HG03066 (cell line): ENCODE measurements at regions not wholly inside any gene's neighbourhood (a gene's known extent, or its start where the extent isn't known, plus 50 kb on each side); places are given as distances from the start of the nearest gene placed in this dataset.
"Not testable (repeated sequence)": the region's sequence is repeated elsewhere in the genome, so short reads cannot be mapped to it uniquely, and the experiment has no call there.

ENCODE experiments used
- ATAC-seq: cut with Tn5 transposase; IDR thresholded peaks from one replicate; pipeline ENCODE4 v1.9.1; 2021; ENCODE audit warnings: low read depth; ENCODE audit not compliant: unreplicated experiment

DNA sequence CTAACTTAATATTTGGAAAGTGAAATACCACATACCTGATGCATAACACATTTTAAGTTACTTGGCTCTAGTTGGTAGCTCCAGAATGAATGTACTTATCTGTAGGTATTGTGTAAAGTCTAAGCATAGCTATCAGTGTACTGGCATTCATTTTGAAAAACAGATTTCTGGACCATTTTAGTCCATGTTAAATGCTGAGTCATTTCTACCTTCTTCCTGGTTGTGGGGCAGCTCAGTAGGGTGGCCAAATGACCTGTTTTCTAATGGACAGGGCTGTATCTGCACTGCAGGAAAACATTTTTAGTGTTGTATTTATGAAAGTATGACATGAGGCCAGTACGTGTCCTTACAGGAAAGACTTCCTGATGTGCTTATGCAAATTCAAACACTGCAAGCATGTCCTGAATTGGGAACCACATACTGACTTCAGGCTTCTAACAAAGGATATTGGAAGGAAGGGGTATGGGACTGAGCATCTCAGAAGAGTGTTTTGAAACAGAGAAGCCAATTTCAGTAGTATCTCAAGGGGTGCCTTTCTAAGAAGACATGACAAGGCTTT is 300.3 kb upstream of the B3GALT2 start:
- no peak for ATAC-seq

DNA sequence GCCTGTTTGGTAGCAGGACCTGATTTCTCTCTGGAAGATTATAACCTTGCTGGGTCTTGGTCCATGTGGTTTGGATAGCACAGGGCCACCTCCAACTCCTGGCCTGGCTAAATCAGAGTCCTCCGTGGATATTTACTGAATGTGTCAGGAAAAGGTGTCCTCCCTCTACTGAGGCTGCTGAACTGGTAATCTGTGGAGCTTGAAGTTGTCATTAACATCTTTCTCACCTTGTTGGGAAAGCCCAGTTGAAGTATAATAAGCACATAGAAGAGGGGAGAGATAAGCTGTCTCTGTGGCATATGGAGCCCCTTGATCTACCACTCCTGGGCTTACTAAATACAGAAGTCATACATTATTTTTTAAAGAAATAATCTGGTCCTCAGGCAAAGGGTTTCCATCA is 294.3 kb upstream of the B3GALT2 start:
- no peak for ATAC-seq

DNA sequence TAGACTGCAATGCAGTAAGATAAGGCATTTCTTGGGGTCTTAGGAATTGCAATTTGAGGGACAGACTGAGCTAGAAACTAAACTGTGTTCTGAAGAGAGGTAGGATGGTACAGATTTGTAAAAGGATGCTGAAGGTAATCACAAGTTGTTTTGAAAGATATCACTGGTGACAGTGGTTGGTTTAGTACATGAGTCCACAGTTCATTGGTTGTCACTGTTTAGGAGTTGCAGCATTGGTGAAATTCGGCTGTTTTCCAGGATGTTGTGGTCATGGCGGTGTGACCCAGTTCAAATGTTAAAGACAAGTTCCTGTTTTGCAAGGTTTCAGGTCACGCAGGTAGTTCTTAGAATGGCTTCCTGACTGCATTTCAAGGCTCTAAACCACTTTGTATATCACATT is 292.8 kb upstream of the B3GALT2 start:
- peak; percentile 98 for ATAC-seq

DNA sequence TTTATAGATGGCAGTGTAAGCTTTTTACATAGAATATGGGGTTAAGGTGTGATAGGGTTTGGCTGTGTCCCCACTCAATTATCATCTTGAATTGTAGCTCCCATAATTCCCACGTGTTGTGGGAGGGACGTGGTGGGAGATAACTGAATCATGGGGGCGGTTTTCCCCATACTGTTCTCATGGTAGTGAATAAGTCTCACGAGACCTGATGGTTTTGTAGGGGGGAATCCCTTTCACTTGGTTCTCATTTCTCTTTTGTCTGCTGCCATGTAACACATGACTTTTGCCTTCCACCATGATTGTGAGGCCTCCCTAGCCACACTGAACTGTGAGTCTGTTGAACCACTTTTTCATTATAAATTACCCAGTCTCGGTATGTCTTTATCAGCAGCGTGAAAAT is 290.3 kb upstream of the B3GALT2 start:
- ATAC-seq: no peak

DNA sequence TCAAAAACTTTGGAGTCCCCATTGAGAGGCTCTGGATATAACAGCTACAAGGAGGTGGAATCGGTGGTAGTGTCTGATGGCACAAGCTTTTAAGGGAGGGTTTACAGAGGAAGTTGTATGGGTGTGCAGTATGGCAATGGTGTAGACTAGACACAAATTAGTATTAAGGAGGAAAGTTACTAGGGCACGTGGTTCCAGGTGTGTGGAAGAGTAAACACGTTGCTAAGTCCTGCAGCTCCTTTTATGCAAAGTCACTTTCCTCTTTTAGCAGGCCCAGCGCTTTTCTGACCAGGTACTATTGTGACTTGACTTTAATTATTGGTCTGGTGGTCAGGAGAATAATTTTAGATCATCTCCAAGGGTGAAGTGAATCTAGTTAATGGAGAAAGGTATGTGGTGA is 287.5 kb upstream of the B3GALT2 start:
- ATAC-seq: no peak

DNA sequence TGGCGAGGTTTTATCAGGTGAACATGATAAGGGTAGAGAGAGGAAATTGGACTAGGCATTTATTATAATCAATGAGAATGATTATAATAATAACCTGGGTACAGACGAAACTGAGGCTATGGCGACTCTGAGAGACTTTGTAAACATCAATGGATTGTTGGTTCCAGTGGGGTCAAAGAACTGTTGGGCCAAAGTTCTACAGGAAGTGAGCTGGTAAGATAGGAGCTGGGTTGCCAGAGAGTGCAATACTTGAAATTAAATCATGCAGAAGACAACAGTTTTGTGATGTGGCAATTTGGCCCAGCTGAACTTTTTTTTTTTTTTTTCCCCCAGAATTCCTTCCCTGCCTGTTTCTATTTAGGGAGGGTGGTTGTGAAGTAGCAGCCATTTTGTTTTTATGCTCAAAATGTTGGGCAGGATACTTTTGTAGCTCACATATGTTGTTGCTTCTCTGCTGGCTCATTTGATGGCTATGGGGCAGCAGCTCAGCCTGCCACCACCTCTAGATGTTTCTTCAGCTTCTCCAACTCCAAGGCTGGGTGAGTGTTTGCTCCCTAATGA is 286.5 kb upstream of the B3GALT2 start:
- ATAC-seq: no peak

DNA sequence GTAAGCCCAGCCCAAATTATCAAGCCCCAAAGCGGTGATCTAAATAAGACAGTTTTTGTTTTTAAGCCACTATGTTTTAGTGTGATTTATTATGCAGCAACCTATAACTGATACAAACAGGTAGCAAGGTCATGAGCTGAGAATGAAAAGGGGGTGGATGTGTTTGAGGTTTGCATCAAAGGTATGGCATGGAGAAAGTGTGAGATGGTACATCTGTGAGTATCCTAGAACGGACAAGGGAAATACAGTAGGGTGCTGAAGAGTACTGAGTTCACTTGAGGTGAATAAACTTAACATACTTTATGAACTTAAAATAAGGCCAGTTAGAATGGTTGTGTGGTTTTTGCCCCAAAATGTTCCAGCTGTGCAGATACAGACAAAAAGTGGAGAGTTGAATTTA is 286.0 kb upstream of the B3GALT2 start:
- ATAC-seq: no peak

DNA sequence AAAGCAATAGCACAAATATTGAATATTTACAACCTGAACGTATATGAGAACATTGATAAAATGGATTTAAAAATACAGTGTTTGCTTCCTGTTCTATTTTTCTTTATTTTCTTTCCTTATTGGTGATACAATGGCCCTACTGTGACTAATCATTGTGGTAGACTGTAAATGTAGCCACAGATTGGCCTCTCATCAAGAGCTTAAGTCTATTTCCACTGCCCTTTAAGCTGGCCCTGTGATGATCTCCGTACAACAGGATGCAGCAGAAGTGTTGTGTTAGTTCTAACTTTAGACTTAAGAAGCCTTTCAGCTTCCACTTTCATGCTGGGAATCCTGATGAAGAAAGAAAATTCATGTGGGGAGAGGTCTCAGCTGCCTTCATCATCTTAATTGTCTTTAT is 285.6 kb upstream of the B3GALT2 start:
- ATAC-seq: no peak

DNA sequence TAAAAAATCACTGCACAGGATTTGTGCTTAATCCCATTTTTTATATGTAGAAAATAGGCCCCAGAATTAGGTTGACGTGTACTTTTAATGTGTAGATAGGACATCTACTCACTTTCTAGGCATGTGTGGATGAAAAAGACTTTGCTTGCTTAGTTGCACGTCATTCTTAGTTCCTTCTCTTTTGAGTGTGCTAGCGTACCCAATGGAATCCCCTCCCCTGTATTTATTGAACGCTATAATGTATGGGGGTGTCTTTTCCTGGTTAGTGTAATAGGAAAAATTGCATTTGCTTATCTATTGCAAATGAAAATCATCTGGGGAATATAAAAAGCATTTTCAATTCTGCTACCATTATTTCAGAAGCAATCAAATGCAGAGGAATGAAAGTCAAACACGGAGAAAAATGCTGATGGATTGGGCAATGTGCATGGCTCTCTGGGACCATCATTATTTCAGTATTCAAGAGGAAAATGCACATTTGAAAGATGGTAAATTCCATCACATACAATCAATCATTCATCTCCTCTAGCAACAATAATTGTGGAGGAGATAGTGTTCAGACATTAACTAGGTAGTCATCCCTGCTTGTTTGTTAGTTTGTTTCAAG is 277.0 kb upstream of the B3GALT2 start:
- ATAC-seq: no peak

DNA sequence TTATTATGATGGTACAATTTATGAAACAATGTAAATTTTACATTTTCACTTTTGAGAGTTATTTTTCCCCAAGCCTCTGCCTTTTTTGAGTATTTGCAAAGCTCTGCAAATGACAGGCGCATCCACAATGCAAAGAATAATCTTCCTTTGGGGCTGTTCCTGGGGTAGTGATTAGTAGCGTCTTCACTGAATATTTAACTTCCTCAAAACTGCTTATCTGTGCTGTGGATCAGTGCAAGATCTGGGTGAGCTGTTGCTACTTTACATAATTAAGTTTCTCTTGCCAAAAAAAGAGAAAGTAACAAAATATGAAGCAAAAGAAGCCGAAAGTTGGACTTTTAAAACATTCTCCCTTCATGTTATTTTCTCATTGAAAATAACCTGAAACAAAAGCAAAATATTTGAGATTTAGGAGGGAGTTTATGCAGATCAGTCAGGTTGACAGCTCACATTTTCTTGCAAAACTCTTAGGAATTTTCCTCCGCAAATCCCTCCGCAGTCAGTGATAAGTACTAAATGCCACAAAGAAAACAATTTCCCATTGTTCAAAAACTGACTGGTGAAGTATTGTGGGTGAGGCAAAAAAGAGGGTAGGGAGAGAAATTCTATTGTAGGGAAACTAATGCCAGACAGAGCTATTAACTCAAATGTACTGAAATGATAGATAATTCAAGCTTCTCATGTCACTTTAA is 276.4 kb upstream of the B3GALT2 start:
- ATAC-seq: no peak

DNA sequence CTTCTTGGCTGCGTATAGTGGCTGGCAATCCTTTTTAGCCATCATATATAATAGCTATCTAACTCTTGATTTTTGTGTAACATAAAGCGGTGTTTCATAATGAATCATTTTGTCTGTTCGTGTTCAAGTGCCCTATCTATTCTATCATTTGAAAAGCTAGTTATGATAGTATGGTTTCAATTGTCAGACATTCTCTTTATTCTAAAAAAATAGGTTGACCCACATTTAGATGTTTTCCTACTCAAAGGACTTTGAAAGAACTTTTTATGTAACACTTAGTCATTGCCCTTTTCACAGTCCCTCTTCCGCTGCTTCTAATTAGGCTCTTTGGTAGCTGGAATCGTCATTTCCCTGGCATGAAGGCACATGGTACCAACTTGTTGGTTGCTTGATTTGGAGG is 272.2 kb upstream of the B3GALT2 start:
- no peak for ATAC-seq

DNA sequence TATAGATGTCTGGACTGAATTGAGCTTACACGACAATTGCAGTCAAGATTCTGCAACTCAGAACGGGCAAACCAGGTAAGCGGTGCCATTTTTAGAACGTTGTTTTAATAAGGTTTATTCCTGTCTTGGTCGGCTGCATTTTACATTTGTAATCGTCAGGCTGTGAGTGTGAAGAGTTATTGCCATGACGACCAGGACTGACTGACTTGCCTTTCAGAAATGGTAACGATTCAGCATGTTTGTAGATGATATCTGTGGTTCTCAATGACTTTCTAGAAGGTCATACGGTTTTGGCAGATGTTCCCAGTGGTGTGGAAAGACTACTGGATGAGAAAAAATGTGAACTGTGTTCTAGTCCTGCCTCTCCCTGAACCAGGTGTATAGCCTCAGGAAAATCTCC is 271.3 kb upstream of the B3GALT2 start:
- ATAC-seq: no peak

DNA sequence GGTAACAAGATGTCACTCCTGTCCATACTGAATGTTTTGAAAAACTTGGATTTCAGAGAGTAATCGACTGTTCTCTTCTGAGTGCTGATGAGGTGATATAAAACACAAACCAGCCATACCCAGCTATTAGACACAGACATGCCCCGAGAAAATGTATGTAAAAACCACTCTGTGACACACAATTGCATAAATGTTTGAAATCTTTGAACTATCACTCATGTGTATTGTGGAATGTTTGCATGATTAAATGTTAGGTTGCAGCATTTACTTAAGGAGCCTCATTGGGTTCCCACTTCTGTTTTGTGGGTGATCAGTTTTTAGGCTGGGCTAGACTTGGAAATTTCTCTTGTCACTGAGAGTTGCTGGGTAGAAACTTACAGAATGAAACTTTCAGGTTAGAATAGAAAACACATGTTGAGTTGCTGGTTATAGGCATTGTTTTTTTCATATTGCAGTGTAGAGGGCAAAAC is 270.4 kb upstream of the B3GALT2 start:
- peak; percentile 56 for ATAC-seq

DNA sequence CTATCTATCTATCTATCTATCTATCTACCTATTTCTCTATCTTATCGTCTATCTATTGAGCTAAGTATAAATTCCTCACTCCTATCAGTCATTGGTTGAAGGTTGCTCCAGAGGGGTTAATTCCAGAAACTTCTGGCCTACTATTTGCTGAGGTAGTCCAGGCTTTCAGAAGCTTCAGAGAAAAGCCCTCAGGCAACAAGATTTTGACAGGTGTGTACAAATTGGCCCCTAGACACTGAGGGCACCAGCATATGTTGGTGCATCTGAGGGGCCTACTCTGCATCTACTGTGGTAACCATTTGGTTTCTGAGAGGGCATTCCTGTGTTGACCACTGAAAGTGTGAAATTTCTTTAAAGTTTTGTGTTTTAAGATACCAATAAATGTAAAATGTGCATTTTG is 265.2 kb upstream of the B3GALT2 start:
- no peak for ATAC-seq

DNA sequence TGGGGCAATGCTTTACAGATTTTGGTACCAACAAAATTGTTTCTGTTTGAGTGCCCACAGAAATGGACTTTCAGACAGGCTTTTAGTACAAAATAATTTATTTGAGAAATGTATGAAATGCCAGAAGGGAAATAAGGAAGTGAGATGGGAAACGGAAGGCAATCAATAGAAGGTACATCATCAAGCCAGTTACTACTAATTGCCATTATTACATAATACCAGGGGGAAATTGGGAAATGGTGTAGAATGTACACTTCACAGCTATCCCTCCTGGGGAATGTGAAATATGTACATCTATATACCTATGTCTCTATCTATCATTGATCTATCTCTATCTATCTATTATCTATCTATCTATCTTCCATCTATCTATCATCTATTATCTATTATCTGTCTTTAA is 264.6 kb upstream of the B3GALT2 start:
- no peak for ATAC-seq

DNA sequence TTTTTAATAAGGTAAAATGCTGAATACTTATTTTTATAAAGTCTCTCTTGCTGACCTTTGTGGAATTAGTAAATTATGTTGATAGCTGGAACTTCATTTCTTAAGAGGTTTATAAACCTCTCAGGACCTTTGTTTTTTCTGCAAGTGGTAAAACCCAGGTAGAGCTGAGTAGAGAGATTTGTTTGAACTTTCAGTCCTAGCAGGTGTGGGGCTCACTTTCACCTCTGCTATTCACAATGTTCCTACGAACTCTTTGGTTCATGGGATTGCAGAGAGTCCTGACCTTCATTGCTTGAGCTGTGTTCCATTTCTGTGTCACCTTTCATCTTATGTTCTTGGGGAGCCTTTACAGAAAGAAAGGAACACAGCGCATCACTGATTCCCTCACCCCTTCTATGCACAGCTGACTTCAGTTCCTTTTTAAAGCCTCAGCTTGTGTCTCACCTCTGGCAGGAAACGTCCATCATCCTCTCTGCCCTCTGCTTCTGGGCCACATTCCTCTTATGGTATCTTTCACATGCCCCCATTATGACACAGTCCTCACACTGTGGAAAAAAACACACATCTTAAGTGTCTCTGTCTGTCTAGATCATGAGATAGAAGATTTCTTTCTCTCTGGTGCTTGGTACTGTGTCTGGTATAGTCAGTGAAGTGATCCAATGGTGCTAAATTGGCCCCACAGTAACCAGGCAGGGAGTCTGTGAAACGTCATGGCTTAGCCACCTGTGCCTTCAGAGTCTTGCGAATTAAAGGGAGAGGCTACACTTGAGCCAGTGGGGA is 262.5 kb upstream of the B3GALT2 start:
- ATAC-seq: peak; percentile 90

DNA sequence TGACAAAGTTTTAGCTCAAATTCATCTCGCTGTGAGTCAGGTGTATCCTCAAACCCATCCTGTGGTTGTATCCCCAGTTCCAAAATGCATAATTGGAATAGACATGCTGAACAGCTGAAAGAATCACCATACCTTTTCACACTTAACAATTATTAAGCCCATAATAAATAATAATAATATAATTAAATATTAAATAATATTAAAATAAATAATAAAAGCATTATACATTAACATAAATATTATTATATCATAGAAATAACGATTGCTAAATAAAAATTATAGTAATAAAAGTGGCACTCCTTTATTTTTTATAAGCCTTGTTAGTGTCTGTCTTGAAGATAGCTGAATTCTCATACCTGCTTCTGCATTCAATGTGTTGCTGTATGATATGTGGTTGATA is 257.5 kb upstream of the B3GALT2 start:
- no peak for ATAC-seq

DNA sequence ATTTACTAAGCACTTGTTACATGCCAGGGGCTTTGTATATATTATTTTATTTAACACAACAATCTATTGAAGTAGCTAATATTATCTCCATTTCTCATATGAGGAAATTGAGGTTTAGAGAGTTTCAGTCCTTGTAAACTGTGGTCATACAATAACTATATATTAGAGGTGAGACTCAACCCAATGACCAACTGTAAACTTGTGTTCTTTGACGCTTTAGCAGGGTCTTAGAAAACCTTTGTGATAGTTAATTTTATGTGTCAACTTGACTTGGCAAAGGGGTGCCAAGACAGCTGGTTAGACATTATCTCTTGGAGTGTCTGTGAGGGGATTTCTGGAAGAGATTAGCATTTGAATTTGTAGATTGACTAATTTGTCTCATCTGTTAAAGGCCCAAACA is 252.4 kb upstream of the B3GALT2 start:
- ATAC-seq: peak; percentile 65

DNA sequence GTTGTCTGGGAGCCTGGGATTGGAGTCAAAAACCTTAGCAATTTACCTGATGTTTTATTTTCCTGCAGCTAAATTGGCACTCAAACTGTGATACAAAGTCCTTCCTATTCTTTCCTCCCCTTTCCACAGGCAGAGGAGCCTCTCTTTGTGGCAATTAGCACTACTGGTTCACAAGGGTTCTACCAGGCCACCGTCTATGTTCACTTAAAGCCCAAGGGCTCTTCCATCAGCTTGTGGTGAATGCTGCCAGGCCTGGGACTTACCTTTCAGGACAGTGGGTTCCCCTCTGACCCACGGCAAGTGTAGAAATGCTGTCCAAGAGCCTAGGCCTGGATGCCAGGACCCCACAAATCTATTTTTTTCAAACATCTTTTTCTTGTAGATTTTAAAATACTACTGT is 251.9 kb upstream of the B3GALT2 start:
- no peak for ATAC-seq

DNA sequence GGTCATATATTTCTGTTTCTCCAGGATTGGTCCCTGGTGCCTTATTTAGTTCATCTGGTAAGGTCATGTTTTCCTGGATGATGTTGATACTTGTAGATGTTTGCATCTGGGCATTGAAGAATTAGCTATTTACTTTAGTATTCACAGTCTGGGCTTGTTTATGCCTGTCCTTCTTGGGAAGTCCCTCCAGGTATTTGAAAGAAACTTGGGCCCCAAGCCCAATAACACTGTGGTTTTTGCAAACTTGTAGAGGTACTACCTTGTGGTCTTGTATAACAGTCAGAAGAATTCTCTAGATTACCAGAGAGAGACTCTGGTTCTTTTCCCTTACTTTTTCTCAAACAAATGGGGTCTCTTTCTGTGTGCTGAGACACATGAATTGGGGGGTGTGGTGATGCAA is 251.4 kb upstream of the B3GALT2 start:
- peak; percentile 85 for ATAC-seq

DNA sequence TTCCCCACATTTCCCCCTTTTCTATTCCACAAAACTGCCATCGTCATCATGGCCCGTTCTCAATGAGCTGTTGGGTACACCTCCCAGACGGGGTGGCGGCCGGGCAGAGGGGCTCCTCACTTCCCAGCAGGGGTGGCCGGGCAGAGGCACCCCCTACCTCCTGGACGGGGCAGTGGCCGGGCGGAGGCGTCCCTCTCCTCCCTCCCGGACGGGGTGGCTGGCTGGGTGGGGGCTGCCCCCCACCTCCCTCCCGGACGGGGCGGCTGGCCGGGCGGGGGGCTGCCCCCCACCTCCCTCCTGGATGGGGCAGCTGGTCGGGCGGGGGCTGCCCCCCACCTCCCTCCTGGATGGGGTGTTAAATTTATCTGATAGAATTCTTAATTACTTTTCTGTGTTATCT is 250.9 kb upstream of the B3GALT2 start:
- not testable (repeated sequence) for ATAC-seq
